ENCODE measurements at regions not wholly inside any gene's neighbourhood (a gene's known extent, or its start where the extent isn't known, plus 50 kb on each side); places are given as distances from the start of the nearest gene placed in this dataset.

DNA sequence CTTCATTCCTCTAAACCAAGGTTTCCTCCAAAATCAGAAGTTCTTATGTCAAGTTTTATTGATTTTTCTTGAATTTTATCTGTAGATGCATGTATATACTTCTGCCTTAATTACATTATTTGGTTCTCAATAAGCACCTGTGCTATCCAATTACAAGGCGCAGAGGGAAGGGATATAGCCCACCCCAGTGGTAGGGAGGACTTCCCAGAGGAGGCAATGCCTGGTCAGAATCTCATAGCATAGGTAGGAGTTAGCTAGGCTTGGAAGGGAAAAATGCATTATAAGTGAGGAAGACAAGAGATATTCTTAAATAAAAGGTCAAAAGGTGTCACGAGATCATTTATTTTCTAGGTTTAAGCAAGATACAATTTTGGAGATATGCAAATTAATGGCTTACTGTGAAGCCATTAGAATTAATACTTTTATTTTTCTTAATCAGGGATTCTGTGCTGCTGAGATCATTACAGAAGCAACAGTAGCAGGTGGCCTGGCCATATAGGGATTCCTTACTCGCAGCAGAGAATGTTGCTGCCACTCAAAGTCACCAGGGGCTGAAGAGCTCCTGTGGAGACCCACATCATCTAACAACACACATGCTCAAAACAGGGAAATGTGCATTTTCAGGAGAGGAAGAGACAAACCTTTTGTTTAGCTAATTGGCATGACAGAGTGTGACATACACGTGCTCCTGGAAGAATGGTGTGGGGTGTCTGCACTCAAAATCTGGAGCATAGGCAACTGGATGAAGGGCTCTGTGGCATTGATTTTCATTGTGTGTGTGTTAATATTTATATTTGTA lies 178.3 kb downstream of the ATG4C start:
- peaks cover 7% of the 10 kb centered on the region for H3K27me3 Mint-ChIP-seq
- no peaks in the 10 kb centered on the region for H3K36me3 Mint-ChIP-seq
- CTCF ChIA-PET = no interaction called here

GRCh38 chr1:62962901-62963776 lies 179.2 kb downstream of the ATG4C start:
- Mint-ChIP-seq H3K27me3 (peaks cover 7% of the 10 kb centered on the region), H3K36me3 (no peaks in the 10 kb centered on the region), H3K27ac (no peak overlapping the region), H3K4me3 (no peak overlapping the region), H3K4me1 (no peaks in the 10 kb centered on the region), H3K9me3 (no peaks in the 10 kb centered on the region)
- CTCF ChIA-PET = interaction anchor here (1.1 to 1.7 kb wide), 2 partner anchors 90 to 576 kb away, joined by 3 read pairs; no protein-coding TSS in a partner anchor
- peak; percentile 39 for DNase-seq

More for the DNA sequence above, 178.3 kb downstream of the ATG4C start:
- Mint-ChIP-seq H3K4me1 (no peaks in the 10 kb centered on the region), H3K9me3 (no peaks in the 10 kb centered on the region), H3K27ac (no peak overlapping the region), H3K4me3 (no peak overlapping the region)
- DNase-seq = no peak

DNA sequence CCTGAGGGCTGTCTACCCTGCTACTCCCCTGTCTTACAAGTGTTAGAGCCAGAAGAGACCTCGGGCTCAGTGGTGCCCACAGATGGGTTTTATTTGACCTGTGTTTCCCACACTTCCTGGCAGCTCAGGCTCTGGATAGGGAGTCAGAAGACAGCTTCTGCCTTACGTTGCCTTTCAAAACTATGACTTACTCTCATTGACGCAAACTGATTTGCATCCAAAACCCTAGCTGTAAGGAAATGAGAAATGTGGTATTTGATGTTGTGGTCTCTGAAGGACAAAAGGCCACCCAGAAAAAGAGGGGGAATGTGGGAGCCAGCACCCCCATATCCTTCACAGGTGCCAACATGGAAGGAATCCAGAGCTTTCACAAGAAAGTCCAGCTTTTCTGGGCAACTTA lies 180.2 kb downstream of the ATG4C start:
- Mint-ChIP-seq H3K27ac (no peak overlapping the region), H3K4me3 (no peak overlapping the region), H3K4me1 (no peaks in the 10 kb centered on the region), H3K36me3 (no peaks in the 10 kb centered on the region), H3K27me3 (peaks cover 11% of the 10 kb centered on the region), H3K9me3 (no peaks in the 10 kb centered on the region)
- no peak for DNase-seq
- CTCF ChIA-PET = interaction anchor here (1.0 to 1.7 kb wide), 3 partner anchors 11 to 575 kb away, joined by 3 read pairs; no protein-coding TSS in a partner anchor

DNA sequence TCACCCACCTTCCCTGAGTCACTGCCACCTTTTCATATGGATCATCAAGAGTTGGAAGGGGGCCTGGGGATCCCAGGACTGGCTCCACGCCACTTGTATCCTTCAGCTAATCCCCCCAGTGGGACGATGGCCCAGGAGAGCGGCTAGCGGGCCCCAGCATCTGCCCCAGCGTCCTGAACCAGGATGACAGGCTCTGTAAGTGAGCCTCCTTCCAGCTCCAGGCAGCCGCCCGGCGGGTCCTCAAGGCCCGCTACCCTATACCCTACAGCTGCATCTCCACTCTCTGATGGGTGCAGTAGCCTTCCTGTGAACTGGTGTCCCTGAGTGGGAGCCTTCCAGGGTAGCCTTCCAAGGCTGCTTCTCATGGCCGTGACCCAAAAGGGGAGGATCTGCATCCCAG lies 183.1 kb downstream of the ATG4C start:
- Mint-ChIP-seq H3K27me3 (peaks cover 16% of the 10 kb centered on the region), H3K27ac (no peak overlapping the region), H3K4me1 (no peaks in the 10 kb centered on the region), H3K9me3 (no peaks in the 10 kb centered on the region), H3K4me3 (no peak overlapping the region), H3K36me3 (no peaks in the 10 kb centered on the region)
- no peak for DNase-seq
- CTCF ChIA-PET = no interaction called here

DNA sequence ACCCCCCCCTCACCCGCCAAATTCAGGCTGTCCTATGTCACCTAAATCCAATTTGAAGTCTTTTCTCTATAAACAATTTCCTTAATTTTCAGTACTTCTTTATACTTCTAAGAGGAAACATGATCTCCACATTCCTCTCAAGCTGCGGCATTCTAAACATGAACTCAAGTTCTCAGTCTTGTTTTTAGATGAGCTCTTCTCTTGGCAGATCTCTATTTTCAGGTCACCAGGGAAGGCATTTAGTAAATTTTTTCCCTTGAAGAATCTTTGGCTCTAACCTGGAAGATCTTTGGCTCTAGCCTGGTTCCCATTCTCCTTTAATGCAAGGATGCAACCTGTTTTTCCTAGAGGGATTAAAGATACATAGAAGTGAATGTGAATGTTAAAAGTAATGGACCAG lies 193.4 kb downstream of the ATG4C start:
- H3K4me1 Mint-ChIP-seq = no peaks in the 10 kb centered on the region
- H3K4me3 Mint-ChIP-seq = no peak overlapping the region
- H3K36me3 Mint-ChIP-seq = no peaks in the 10 kb centered on the region
- CTCF ChIA-PET = no interaction called here
- no peaks in the 10 kb centered on the region for H3K9me3 Mint-ChIP-seq
- no peak for DNase-seq
- no peaks in the 10 kb centered on the region for H3K27me3 Mint-ChIP-seq
- no peak overlapping the region for H3K27ac Mint-ChIP-seq

DNA sequence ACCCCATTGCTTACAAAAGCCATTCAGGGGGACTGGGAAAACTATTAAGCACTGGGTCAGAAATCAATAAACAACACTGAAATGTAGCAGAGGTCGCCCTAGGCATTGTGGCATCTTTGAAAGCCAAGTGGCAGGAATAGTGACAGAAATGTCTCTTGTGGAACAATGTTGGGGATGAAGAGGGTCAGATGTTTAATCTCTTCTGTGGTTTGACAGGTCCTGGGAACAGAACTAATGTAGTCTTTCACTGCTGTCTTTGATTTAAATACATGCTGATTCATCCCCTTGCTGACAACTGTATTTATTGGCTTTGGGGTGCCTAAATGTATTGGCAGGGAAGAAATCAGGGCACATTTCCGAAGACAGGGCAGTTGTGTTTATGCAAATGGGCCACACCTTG lies 194.8 kb downstream of the ATG4C start:
- no peak for DNase-seq
- Mint-ChIP-seq H3K4me3 (no peak overlapping the region), H3K4me1 (no peaks in the 10 kb centered on the region), H3K9me3 (no peaks in the 10 kb centered on the region), H3K27ac (no peak overlapping the region), H3K27me3 (no peaks in the 10 kb centered on the region), H3K36me3 (no peaks in the 10 kb centered on the region)
- CTCF ChIA-PET = no interaction called here

DNA sequence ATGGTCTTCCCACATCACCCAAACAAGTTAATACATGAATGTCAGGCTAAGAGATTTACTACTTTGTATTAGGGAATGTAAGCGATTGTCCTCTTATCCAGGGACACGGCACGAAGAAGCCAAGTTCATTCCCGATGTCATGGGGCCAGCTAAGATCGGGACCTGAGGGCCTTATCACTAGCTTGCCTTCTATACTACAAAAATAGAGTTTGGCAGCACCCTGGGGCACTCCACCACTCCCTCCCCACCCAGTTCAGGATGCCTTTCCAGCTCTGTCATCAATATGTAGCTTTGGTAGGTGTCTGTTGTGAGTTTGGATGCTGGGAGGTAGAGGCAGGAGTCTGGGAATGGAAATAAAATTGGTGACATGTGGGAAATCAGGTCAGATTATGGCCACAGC lies 197.5 kb downstream of the ATG4C start:
- Mint-ChIP-seq H3K27ac (no peak overlapping the region), H3K27me3 (no peaks in the 10 kb centered on the region), H3K4me3 (no peak overlapping the region), H3K36me3 (no peaks in the 10 kb centered on the region), H3K4me1 (no peaks in the 10 kb centered on the region), H3K9me3 (no peaks in the 10 kb centered on the region)
- CTCF ChIA-PET = no interaction called here
- no peak for DNase-seq

DNA sequence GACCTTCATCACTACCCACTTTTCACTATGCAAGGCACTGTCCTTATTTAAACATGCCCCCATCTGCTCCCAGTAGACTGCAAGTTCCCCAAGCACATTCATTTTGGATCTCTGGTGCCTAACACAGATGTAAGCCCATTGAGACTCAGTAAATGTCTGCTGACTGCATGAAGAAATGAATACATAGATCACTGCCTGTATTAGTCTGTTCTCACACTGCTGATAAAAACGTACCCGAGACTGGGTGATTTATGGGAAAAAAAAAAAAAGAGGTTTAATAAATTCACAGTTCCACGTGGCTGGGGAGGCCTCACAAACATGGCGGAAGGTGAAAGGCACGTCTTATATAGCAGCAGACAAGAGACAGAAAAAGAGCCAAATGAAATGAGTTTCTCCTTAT lies 204.9 kb downstream of the ATG4C start:
- no peak for DNase-seq
- no peak overlapping the region for H3K27ac Mint-ChIP-seq
- H3K27me3 Mint-ChIP-seq = no peaks in the 10 kb centered on the region
- no peaks in the 10 kb centered on the region for H3K4me1 Mint-ChIP-seq
- H3K36me3 Mint-ChIP-seq = no peaks in the 10 kb centered on the region
- CTCF ChIA-PET = no interaction called here
- H3K4me3 Mint-ChIP-seq = no peak overlapping the region
- no peaks in the 10 kb centered on the region for H3K9me3 Mint-ChIP-seq

GRCh38 chr1:62989497-62989896 lies 205.6 kb downstream of the ATG4C start:
- no peaks in the 10 kb centered on the region for H3K4me1 Mint-ChIP-seq
- no peaks in the 10 kb centered on the region for H3K27me3 Mint-ChIP-seq
- H3K4me3 Mint-ChIP-seq = no peak overlapping the region
- no peaks in the 10 kb centered on the region for H3K36me3 Mint-ChIP-seq
- no peaks in the 10 kb centered on the region for H3K9me3 Mint-ChIP-seq
- H3K27ac Mint-ChIP-seq = no peak overlapping the region
- no peak for DNase-seq
- CTCF ChIA-PET = no interaction called here

GRCh38 chr1:62991152-62991551 lies 207.2 kb downstream of the ATG4C start:
- H3K27ac Mint-ChIP-seq = no peak overlapping the region
- no peak for DNase-seq
- no peak overlapping the region for H3K4me3 Mint-ChIP-seq
- CTCF ChIA-PET = interaction anchor here (1.0 kb wide), 1 partner anchor 157 kb away, joined by 3 read pairs; no protein-coding TSS in a partner anchor
- H3K4me1 Mint-ChIP-seq = no peaks in the 10 kb centered on the region
- no peaks in the 10 kb centered on the region for H3K27me3 Mint-ChIP-seq
- H3K36me3 Mint-ChIP-seq = no peaks in the 10 kb centered on the region
- H3K9me3 Mint-ChIP-seq = no peaks in the 10 kb centered on the region

DNA sequence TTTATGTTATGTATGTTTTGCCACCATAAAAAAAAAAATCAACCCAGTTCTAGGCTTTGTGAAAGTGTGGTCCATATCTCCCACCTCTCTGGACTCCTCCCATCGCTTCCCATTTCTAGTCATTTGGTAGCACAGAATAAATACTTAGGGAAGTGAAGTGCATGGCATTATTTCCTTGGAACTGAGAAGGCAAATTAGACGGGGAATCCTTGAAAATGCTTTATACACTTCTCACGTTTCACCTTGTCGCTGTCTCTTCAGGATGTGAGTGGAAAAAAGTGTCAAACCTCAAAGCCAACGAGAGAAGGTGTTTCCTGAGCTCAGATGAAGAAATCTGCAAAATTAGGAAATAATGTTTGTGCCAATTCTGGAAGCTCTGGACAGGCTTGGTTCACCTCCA lies 209.9 kb downstream of the ATG4C start:
- CTCF ChIA-PET = no interaction called here
- H3K27ac Mint-ChIP-seq = no peak overlapping the region
- H3K36me3 Mint-ChIP-seq = no peaks in the 10 kb centered on the region

GRCh38 chr1:62995173-62995572 lies 211.2 kb downstream of the ATG4C start:
- no peaks in the 10 kb centered on the region for H3K27me3 Mint-ChIP-seq
- H3K9me3 Mint-ChIP-seq = no peaks in the 10 kb centered on the region
- no peaks in the 10 kb centered on the region for H3K36me3 Mint-ChIP-seq
- no peaks in the 10 kb centered on the region for H3K4me1 Mint-ChIP-seq
- no peak overlapping the region for H3K27ac Mint-ChIP-seq
- CTCF ChIA-PET = no interaction called here
- DNase-seq = no peak
- no peak overlapping the region for H3K4me3 Mint-ChIP-seq

More for the DNA sequence above, 209.9 kb downstream of the ATG4C start:
- DNase-seq = no peak
- H3K27me3 Mint-ChIP-seq = no peaks in the 10 kb centered on the region
- no peak overlapping the region for H3K4me3 Mint-ChIP-seq
- no peaks in the 10 kb centered on the region for H3K4me1 Mint-ChIP-seq
- no peaks in the 10 kb centered on the region for H3K9me3 Mint-ChIP-seq

- Mint-ChIP-seq H3K36me3 (no peaks in the 10 kb centered on the region), H3K4me3 (no peak overlapping the region), H3K27ac (no peak overlapping the region), H3K9me3 (no peaks in the 10 kb centered on the region), H3K4me1 (no peaks in the 10 kb centered on the region), H3K27me3 (no peaks in the 10 kb centered on the region)
- CTCF ChIA-PET = no interaction called here
- no peak for DNase-seq
Observed at GRCh38 chr1:62997884-62998283, 214.0 kb downstream of the ATG4C start.

GRCh38 chr1:62998845-62999649 lies 215.1 kb downstream of the ATG4C start:
- no peaks in the 10 kb centered on the region for H3K27me3 Mint-ChIP-seq
- H3K27ac Mint-ChIP-seq = no peak overlapping the region
- CTCF ChIA-PET = no interaction called here
- DNase-seq = no peak
- no peaks in the 10 kb centered on the region for H3K9me3 Mint-ChIP-seq
- H3K4me1 Mint-ChIP-seq = no peaks in the 10 kb centered on the region
- H3K4me3 Mint-ChIP-seq = no peak overlapping the region
- H3K36me3 Mint-ChIP-seq = no peaks in the 10 kb centered on the region

Data from activated naive CD4-positive, alpha-beta T cell treated with anti-CD3 and anti-CD28 coated beads, Interleukin-2, amount 10 ng/mL, durations not matched to agents 7 days and 5 days (primary cell).